ENCODE measurements at regions not wholly inside any gene's neighbourhood (a gene's known extent, or its start where the extent isn't known, plus 50 kb on each side); places are given as distances from the start of the nearest gene placed in this dataset.

DNA sequence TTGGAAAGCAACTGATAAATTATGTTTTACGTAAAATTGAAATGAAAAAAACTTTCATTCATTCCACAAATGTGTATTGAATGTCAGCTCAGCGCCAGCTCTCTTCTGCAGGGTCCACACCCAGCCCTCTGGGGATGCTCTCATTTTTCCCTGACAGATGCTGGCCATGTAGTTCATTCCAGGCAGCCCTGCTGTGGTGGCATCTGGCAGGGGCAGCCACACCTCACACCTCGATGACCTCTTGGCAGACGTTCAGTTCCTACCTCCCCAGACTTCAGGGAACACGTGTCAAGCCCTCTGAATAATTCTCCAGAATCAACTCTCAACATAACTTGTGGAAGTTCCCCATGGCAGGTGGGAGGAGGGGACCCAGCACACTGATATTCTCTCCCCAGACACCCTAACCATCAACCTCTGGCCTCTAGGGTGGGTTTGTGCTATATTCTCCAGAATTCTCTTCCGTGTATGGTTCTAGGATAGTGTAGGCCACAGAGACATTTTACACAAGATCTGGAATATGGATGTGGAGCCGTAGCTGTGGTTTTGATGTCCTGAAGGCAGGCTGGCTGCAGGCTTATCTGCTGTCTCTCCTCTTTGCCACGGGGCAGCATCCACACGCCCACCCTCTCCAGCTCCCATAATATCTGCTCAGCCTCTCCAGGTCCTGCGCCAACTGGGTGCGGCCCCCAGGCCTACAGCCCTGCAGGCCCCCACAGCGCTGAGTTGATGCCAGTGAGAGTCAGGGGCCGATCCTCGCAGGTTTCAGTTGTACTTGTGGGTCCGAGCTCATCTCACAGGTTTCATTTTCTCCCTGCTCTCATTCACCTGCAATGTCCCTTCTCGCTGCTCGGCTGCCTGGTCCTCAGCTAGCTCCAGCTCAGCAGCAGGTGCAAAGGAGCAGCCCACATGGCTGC, 175.8 kb upstream of the ARID1B start:
- TF ChIP-seq, protein P1, sequence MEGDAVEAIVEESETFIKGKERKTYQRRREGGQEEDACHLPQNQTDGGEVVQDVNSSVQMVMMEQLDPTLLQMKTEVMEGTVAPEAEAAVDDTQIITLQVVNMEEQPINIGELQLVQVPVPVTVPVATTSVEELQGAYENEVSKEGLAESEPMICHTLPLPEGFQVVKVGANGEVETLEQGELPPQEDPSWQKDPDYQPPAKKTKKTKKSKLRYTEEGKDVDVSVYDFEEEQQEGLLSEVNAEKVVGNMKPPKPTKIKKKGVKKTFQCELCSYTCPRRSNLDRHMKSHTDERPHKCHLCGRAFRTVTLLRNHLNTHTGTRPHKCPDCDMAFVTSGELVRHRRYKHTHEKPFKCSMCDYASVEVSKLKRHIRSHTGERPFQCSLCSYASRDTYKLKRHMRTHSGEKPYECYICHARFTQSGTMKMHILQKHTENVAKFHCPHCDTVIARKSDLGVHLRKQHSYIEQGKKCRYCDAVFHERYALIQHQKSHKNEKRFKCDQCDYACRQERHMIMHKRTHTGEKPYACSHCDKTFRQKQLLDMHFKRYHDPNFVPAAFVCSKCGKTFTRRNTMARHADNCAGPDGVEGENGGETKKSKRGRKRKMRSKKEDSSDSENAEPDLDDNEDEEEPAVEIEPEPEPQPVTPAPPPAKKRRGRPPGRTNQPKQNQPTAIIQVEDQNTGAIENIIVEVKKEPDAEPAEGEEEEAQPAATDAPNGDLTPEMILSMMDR (IDR thresholded peaks at IDR 0.05), result no peak
- TF ChIP-seq POLR2A (IDR thresholded peaks at IDR 0.05), result no peak
